ENCODE measurements at regions not wholly inside any gene's neighbourhood (a gene's known extent, or its start where the extent isn't known, plus 50 kb on each side); places are given as distances from the start of the nearest gene placed in this dataset.

- DNase-seq (ENCODE audit: low read depth in 2 of 2), result no peak
Observed at GRCh38 chr9:84450029-84450428, 109.5 kb upstream of the SLC28A3 start.

GRCh38 chr9:84456527-84456926, 116.0 kb upstream of the SLC28A3 start:
- DNase-seq (ENCODE audit: low read depth in 2 of 2), result no peak

GRCh38 chr9:84460695-84461094, 120.1 kb upstream of the SLC28A3 start:
- no peak for DNase-seq (ENCODE audit: low read depth in 2 of 2)

- no peak for DNase-seq (ENCODE audit: low read depth in 2 of 2)
Observed at GRCh38 chr9:84463272-84463671, 122.7 kb upstream of the SLC28A3 start.

GRCh38 chr9:84466580-84467285, 126.2 kb upstream of the SLC28A3 start:
- DNase-seq (ENCODE audit: low read depth in 2 of 2), result no peak

- no peak for DNase-seq (ENCODE audit: low read depth in 2 of 2)
Observed at GRCh38 chr9:84471816-84472215, 131.3 kb upstream of the SLC28A3 start.

- DNase-seq (ENCODE audit: low read depth in 2 of 2), result no peak
Observed at GRCh38 chr9:84478996-84479395, 138.4 kb upstream of the SLC28A3 start.

GRCh38 chr9:84480071-84480470, 139.5 kb upstream of the SLC28A3 start:
- DNase-seq (ENCODE audit: low read depth in 2 of 2), result no peak

GRCh38 chr9:84481231-84481630, 140.7 kb upstream of the SLC28A3 start:
- no peak for DNase-seq (ENCODE audit: low read depth in 2 of 2)

GRCh38 chr9:84481636-84482218, 141.2 kb upstream of the SLC28A3 start:
- DNase-seq (ENCODE audit: low read depth in 2 of 2), result no peak

GRCh38 chr9:84482607-84483006, 142.0 kb upstream of the SLC28A3 start:
- DNase-seq (ENCODE audit: low read depth in 2 of 2), result no peak

GRCh38 chr9:84484172-84484571, 143.6 kb upstream of the SLC28A3 start:
- no peak for DNase-seq (ENCODE audit: low read depth in 2 of 2)

GRCh38 chr9:84485539-84485938, 145.0 kb upstream of the SLC28A3 start:
- DNase-seq (ENCODE audit: low read depth in 2 of 2), result no peak

- no peak for DNase-seq (ENCODE audit: low read depth in 2 of 2)
Observed at GRCh38 chr9:84486663-84487062, 146.1 kb upstream of the SLC28A3 start.

- no peak for DNase-seq (ENCODE audit: low read depth in 2 of 2)
Observed at GRCh38 chr9:84490206-84490841, 149.8 kb upstream of the SLC28A3 start.

- no peak for DNase-seq (ENCODE audit: low read depth in 2 of 2)
Observed at GRCh38 chr9:84490842-84491325, 150.3 kb upstream of the SLC28A3 start.

- DNase-seq (ENCODE audit: low read depth in 2 of 2), result no peak
Observed at GRCh38 chr9:84492366-84493159, 152.0 kb upstream of the SLC28A3 start.

GRCh38 chr9:84493284-84493947, 152.9 kb upstream of the SLC28A3 start:
- no peak for DNase-seq (ENCODE audit: low read depth in 2 of 2)

- no peak for DNase-seq (ENCODE audit: low read depth in 2 of 2)
Observed at GRCh38 chr9:84499969-84500582, 159.5 kb upstream of the SLC28A3 start.

- DNase-seq (ENCODE audit: low read depth in 2 of 2), result no peak
Observed at GRCh38 chr9:84500826-84501225, 160.3 kb upstream of the SLC28A3 start.

GRCh38 chr9:84501587-84501986, 161.0 kb upstream of the SLC28A3 start:
- no peak for DNase-seq (ENCODE audit: low read depth in 2 of 2)
